B cell (primary cell): ENCODE measurements at regions not wholly inside any gene's neighbourhood (a gene's known extent, or its start where the extent isn't known, plus 50 kb on each side); places are given as distances from the start of the nearest gene placed in this dataset.
A peak's percentile ranks its signal among the peaks of the same experiment; 100 is the strongest.
"Not testable (repeated sequence)": the region's sequence is repeated elsewhere in the genome, so short reads cannot be mapped to it uniquely, and the experiment has no call there.

Experiments used
- CTCF ChIP-seq: fragments of 200-600 bp; IDR thresholded peaks from one replicate; pipeline ENCODE4 v1.8.0; 2022; ENCODE audit warnings: antibody characterized with exemption, mild to moderate bottlenecking
- EZH2 ChIP-seq: IDR thresholded peaks from 2 replicates; pipeline ENCODE4 v1.6.1; 2012; ENCODE audit warnings: borderline replicate concordance, low read depth, mild to moderate bottlenecking, moderate library complexity, low read length; ENCODE audit not compliant: insufficient read depth, poor library complexity, severe bottlenecking

- TF ChIP-seq CTCF: peak; percentile 84
- not testable (repeated sequence) for TF ChIP-seq EZH2
These were observed 415.7 kb downstream of the DIRAS2 start for GRCh38 chr9:90226839-90227338.
